Left ventricle myocardium inferior (tissue), 1 donor: ENCODE measurements at regions not wholly inside any gene's neighbourhood (a gene's known extent, or its start where the extent isn't known, plus 50 kb on each side); places are given as distances from the start of the nearest gene placed in this dataset.

Experiments used
- DNase-seq: peaks from one replicate; pipeline ENCODE4 v3.0.0-alpha.2; 2020
- H3K27ac ChIP-seq: fragments of 200-600 bp; replicated peaks from 2 replicates; pipeline ENCODE4 v1.8.0; 2021
- H3K27me3 ChIP-seq: fragments of 200-600 bp; 2 replicates; pipeline ENCODE4 v1.8.0; 2021; ENCODE audit warnings: low read depth
- H3K36me3 ChIP-seq: fragments of 200-600 bp; 2 replicates; pipeline ENCODE4 v1.8.0; 2021
- H3K4me1 ChIP-seq: fragments of 200-600 bp; 2 replicates; pipeline ENCODE4 v1.8.0; 2021
- H3K4me3 ChIP-seq: fragments of 200-600 bp; 2 replicates; pipeline ENCODE4 v1.8.0; 2021; ENCODE audit warnings: mild to moderate bottlenecking, moderate library complexity
- H3K9me3 ChIP-seq: fragments of 200-600 bp; replicated peaks from 2 replicates; pipeline ENCODE4 v1.8.0; 2021
- CTCF ChIP-seq: fragments of 200-600 bp; IDR thresholded peaks from 2 replicates; pipeline ENCODE4 v1.8.0; 2021; ENCODE audit warnings: antibody characterized with exemption, mild to moderate bottlenecking, borderline replicate concordance
- intact Hi-C: fragments of 100-400 bp; cut with micrococcal nuclease; formaldehyde crosslinking; loops from one replicate; pipeline ENCODE4 v1.11.0; 2022
- donor health status: DM: no; HTN: yes; CAD: no; lungs with severe emphysema.

- no peaks in the 10 kb centered on the region for H3K27me3 ChIP-seq
- no peaks in the 10 kb centered on the region for H3K9me3 ChIP-seq
- H3K4me3 ChIP-seq: no peak overlapping the region
- peaks cover 50% of the 10 kb centered on the region for H3K4me1 ChIP-seq
- DNase-seq: no peak
- TF ChIP-seq CTCF: no peak
- no peaks in the 10 kb centered on the region for H3K36me3 ChIP-seq
- intact Hi-C loops: no loop called here
- peak overlapping the region; percentile 40 for H3K27ac ChIP-seq
Measured at GRCh38 chr2:100752628-100753333, 67.2 kb upstream of the NPAS2 start.

- Histone ChIP-seq H3K36me3 (no peaks in the 10 kb centered on the region), H3K4me3 (no peak overlapping the region), H3K27me3 (no peaks in the 10 kb centered on the region), H3K27ac (peak overlapping the region; percentile 40), H3K9me3 (no peaks in the 10 kb centered on the region), H3K4me1 (peaks cover 52% of the 10 kb centered on the region)
- TF ChIP-seq CTCF: no peak
- intact Hi-C loops: no loop called here
- no peak for DNase-seq
Measured at GRCh38 chr2:100753444-100753843, 66.5 kb upstream of the NPAS2 start.

GRCh38 chr2:100753881-100754280 is 66.1 kb upstream of the NPAS2 start:
- no peaks in the 10 kb centered on the region for H3K9me3 ChIP-seq
- H3K27ac ChIP-seq: no peak overlapping the region
- DNase-seq: no peak
- no peak overlapping the region for H3K4me3 ChIP-seq
- no peaks in the 10 kb centered on the region for H3K27me3 ChIP-seq
- H3K36me3 ChIP-seq: no peaks in the 10 kb centered on the region
- no peak for TF ChIP-seq CTCF
- intact Hi-C loops: no loop called here
- peaks cover 49% of the 10 kb centered on the region for H3K4me1 ChIP-seq

- Histone ChIP-seq H3K9me3 (no peaks in the 10 kb centered on the region), H3K4me1 (peaks cover 41% of the 10 kb centered on the region), H3K27me3 (no peaks in the 10 kb centered on the region), H3K4me3 (no peak overlapping the region), H3K27ac (no peak overlapping the region), H3K36me3 (no peaks in the 10 kb centered on the region)
- no peak for TF ChIP-seq CTCF
- no peak for DNase-seq
- intact Hi-C loops: no loop called here
Measured at GRCh38 chr2:100754951-100755350, 65.0 kb upstream of the NPAS2 start.

GRCh38 chr2:100755441-100755840 is 64.5 kb upstream of the NPAS2 start:
- intact Hi-C loops: no loop called here
- H3K27me3 ChIP-seq: no peaks in the 10 kb centered on the region
- no peak overlapping the region for H3K4me3 ChIP-seq
- no peak for DNase-seq
- H3K4me1 ChIP-seq: peaks cover 38% of the 10 kb centered on the region
- no peaks in the 10 kb centered on the region for H3K36me3 ChIP-seq
- no peak for TF ChIP-seq CTCF
- no peaks in the 10 kb centered on the region for H3K9me3 ChIP-seq
- no peak overlapping the region for H3K27ac ChIP-seq
